Heart left ventricle (tissue), 13 donors: ENCODE measurements at regions not wholly inside any gene's neighbourhood (a gene's known extent, or its start where the extent isn't known, plus 50 kb on each side); places are given as distances from the start of the nearest gene placed in this dataset.
"Not testable (repeated sequence)": the region's sequence is repeated elsewhere in the genome, so short reads cannot be mapped to it uniquely, and the experiment has no call there.

ENCODE experiments used
- POLR2A ChIP-seq, 2 donors: fragments of 450-650 bp; IDR thresholded peaks; one replicate each; pipeline ENCODE4 v1.6.1; 2017; ENCODE audit warnings: antibody characterized with exemption in 2 of 2, mild to moderate bottlenecking in 2 of 2, moderate library complexity in 2 of 2
- TF ChIP-seq, protein P1 (sequence below), 12 donors: fragments of 200-600 bp; sonication (generic) in 4 of 12; IDR thresholded peaks; one replicate each; pipeline versions ENCODE4 v1.5.0 to v1.8.0; 2018 to 2022; ENCODE audit warnings: antibody characterized with exemption in 12 of 12, mild to moderate bottlenecking in 5 of 12
- donor health status: ischemic (EF 13 %, LVEDD 7.1; RV severe dilation, severe dysfunction).
- donor health status: DM: no; HTN: yes; CAD: no.
- donor health status: DM: no; HTN: no; CAD: no.
- donor health status: ischemic (EF 25% LVEDD 6.9; RV normal size, moderate dysfunction).
- donor health status: ischemic (EF 25% LVEDD 5.7; RV mildly dilated, moderate dysfunction).
- donor health status: ischemic (EF 35%, LVEDD 5.7; RV mildly dilated, moderate dysfunction).
- donor health status: nonischemic (EF 11% LVEDD 7.7; RV severe dilation, severe dysfunction).
- donor health status: DM: yes; HTN: yes; CAD: no.
- donor health status: PGD.
- donor health status: ischemic (EF 29% LVEDD 5.4; RV normal size, mild dysfunction).
- donor health status: nonischemic (EF 23%, LVEDD 6.1; RV moderate dilation, normal function).

DNA sequence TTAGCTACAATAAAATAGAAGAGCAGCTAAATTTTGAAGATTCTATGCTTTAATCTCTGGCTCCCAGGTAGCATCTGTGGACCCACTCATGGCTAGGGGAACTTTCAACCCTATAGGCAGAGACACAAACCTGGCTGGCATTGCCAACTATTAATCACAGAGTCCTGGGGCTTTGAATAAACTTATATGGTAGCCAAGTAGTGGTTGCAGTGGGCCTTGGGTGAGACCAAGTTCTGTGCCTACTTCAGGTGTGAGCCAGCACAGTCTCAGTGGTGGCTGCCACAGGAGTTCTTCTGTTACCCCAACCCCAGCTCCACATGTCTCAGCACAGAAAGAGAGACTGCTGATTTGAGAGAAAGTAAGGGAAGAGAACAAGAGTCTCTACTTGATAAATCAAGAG lies 1626.5 kb downstream of the SPATA31A7 start:
- TF ChIP-seq, protein P1, sequence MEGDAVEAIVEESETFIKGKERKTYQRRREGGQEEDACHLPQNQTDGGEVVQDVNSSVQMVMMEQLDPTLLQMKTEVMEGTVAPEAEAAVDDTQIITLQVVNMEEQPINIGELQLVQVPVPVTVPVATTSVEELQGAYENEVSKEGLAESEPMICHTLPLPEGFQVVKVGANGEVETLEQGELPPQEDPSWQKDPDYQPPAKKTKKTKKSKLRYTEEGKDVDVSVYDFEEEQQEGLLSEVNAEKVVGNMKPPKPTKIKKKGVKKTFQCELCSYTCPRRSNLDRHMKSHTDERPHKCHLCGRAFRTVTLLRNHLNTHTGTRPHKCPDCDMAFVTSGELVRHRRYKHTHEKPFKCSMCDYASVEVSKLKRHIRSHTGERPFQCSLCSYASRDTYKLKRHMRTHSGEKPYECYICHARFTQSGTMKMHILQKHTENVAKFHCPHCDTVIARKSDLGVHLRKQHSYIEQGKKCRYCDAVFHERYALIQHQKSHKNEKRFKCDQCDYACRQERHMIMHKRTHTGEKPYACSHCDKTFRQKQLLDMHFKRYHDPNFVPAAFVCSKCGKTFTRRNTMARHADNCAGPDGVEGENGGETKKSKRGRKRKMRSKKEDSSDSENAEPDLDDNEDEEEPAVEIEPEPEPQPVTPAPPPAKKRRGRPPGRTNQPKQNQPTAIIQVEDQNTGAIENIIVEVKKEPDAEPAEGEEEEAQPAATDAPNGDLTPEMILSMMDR (IDR thresholded peaks at IDR 0.05) = not testable (repeated sequence)
- TF ChIP-seq POLR2A (IDR thresholded peaks at IDR 0.05) = not testable (repeated sequence)
